Astrocyte (in vitro differentiated cells and primary cell): ENCODE measurements at regions not wholly inside any gene's neighbourhood (a gene's known extent, or its start where the extent isn't known, plus 50 kb on each side); places are given as distances from the start of the nearest gene placed in this dataset.

Source experiments
- CTCF ChIP-seq: IDR thresholded peaks from 2 replicates; pipeline ENCODE4 v1.5.1; 2011; ENCODE audit warnings: low read depth, mild to moderate bottlenecking, inconsistent platforms, low read length, moderate library complexity; ENCODE audit not compliant: insufficient read depth
- EZH2 ChIP-seq: IDR thresholded peaks from 2 replicates; pipeline ENCODE4 v1.6.1; 2012; ENCODE audit warnings: mild to moderate bottlenecking, low read length, inconsistent platforms; ENCODE audit not compliant: insufficient read depth

GRCh38 chr10:59587083-59587755 is 122.4 kb downstream of the SLC16A9 start:
- TF ChIP-seq CTCF (no peak), EZH2 (no peak)
